GM18498 (cell line): ENCODE measurements at regions not wholly inside any gene's neighbourhood (a gene's known extent, or its start where the extent isn't known, plus 50 kb on each side); places are given as distances from the start of the nearest gene placed in this dataset.
"Not testable (repeated sequence)": the region's sequence is repeated elsewhere in the genome, so short reads cannot be mapped to it uniquely, and the experiment has no call there.

Source experiments
- ATAC-seq: cut with Tn5 transposase; IDR thresholded peaks from one replicate; pipeline ENCODE4 v1.9.1; 2021; ENCODE audit warnings: mild to moderate bottlenecking, moderate library complexity; ENCODE audit not compliant: unreplicated experiment

DNA sequence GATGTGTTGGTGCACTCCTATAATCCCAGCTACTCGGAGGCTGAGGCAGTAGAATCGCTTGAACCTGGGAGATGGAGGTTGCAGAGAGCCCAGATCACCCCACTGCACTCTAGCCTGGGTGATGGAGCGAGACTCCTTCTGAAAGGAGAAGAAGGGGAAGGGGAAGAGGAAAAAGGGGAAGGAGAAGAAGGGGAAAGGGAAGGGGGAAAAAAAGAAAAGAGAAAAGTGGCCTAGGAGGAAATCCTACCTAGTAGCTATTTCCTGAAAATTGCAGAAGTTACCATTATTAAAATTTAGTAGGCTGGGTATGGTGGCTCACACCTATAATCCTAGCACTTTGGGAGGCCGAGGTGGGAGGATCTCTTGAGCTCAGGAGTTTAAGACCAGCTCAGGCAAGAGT is 67.4 kb downstream of the ARRDC3 start:
- ATAC-seq, result no peak

DNA sequence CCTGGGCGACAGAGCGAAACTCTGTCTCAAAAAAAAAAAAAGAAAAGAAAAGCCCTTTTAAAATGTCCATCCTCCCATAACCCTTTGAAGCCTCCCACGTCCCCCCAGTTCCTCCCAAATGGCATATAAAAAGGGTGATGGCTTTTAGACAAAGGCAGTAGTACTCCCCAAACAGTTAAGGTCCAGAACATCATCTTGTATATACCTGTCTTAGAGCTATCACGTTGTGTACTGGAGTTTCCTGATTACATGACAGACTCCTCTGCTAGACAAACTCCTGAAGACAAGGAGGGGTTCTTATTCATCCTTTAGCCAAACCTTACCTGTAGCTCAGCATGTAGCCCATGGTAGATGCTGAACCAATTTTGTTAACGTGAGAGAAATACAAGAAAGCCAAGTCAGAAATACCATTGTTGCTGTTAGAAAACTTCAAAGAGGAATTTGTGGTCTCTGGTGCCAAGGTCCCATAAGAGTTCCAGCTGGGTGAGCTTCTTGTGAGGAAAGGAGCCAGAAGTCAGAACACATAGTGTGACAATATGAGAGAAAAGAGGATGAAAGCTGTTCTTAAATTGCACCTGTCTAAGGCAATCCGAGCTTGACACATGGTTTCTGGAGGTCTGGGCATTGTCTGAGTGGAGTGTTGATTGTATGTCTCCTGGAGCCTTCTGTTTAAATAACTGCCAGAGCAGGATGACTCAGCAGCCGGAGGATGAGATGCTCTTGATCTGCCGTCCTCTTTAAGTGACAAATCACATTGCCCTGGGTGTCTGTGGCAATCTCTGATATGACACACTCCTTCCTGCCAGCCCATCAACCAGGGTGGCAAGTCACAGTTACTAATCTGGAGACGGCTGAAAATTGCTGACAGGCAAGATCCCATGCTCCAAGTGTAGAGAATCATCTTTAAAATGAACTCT is 69.1 kb downstream of the ARRDC3 start:
- peak; percentile 43 for ATAC-seq

DNA sequence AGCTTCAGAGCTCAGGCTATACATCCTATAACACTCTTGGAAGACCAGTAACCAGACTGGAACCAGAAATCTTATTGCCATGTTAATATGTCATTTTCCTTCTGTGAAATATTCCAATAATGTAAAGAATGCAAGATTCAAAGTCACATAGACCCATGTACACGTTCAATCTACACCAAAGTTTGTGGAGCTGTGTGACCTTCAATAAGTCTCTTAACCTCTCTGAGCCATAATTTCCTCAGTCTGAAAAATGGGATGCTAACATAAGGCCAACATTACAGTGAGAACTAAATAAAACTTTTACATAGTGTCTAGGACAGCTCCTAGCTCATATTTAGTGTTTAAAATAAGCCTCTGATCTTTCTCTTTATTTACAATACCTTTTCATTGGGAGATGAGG is 70.4 kb downstream of the ARRDC3 start:
- ATAC-seq, result no peak

DNA sequence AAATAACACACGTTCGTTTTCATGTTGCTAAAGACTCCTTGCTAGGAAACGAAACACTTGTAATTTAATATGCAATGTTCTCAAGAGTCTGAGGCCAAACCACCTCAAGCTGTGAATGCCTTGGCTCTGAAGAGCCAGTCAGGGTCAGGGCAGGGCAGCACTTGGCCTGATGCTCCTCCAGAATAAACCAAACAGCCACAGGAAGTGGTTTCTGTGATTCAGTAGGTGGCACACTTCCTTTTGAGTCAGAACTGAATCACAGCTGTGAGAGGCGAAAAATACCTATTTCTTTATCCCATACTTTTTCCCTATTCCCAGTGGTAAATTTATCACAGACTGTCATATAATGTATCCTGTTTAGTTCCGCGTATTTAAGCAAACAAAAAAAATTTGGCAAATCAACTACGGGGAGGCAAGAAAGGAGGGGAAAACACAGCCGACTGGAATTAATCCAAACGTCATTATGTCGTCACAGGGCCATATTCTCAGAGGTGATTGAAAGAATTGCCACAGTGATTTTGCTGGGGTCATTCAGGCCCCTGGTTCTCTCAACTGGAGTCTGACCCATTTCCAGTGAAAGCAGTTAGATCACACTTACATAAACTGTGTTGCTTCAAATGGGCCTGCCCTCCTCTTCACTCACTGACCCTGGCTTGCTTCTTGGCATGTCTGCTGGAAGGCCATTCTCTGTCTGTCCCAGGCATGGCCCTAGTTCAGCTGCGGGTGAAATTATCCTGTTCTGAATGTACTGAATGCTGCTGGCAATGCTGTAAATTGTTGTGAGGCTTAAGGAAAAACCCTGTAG is 71.2 kb downstream of the ARRDC3 start:
- peak; percentile 97 for ATAC-seq

DNA sequence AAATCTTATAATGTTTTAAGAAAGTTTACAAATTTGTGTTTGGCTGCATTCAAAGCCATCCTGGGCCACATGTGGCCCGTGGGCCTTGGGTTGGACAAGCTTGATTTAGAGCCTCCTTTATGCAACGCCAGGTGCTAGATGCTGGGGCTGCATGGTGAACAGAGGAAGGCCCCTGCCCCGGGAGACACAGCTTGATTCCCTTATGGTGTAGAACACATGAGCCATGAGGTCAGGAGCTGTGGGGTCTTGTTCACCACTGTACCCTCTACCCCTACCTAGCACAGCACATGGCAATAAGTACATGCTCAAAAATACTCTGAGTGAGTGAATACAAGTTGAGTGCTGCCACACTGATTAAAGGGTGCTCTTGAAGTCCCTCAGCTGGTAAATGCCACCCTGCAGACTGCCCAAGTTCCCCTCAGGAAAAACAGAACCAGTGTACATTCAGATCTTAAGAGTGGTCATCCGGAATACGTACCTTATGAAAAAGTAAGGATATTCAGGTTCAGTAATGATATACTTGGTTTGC is 71.9 kb downstream of the ARRDC3 start:
- peak; percentile 13 for ATAC-seq

DNA sequence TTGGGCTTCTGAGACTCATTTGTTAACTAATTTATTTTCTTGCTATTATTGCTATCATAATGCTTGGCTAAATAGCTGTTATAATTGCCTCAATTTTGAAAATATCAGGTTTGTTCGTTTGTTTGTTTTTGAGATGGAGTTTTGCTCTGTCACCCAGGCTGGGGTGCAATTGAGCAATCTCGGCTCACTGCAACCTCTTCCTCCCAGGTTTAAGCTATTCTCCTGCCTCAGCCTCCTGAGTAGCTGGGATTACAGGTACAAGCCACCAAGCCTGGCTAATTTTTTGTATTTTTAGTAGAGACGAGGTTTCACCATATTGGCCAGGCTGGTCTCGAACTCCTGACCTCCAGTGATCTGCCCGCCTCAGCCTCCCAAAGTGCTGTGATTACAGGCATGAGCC is 75.0 kb downstream of the ARRDC3 start:
- not testable (repeated sequence) for ATAC-seq

DNA sequence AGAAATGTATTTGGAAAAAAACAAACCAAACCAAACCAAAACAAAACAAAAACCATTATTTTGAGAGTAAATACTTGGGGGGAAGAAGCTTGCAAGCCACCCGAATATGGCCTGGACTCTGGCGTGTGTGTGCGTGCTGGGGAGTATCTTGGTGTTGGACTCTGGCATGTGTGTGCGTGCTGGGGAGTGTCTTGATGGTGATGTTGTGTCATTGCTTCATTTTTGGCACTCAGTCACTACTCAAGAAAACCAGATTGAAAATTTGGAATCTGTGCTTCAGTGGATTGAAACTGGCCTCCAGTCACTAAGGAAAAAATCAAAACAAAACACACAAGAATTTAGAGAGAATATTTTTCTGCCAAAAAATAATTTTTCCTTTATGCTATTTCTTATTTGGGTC is 76.1 kb downstream of the ARRDC3 start:
- ATAC-seq, result no peak

DNA sequence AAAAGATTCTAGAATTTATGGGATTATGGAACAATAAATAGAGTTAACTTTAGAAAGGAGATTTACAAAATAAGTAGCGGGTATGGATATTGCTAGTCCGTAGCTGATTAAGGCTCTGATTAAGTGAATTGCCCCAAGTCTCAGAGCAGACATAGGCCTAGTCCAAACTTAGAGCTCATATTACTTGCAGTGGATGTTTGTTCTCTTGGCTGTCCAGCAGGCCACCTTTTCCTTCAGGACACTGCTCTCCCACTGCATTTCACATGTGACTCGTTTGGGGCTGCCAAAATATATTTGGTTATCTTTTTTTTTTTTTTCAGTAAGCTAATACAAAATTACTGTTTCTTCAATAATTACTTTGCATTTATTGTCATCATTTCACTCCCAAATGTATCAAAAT is 76.6 kb downstream of the ARRDC3 start:
- no peak for ATAC-seq

DNA sequence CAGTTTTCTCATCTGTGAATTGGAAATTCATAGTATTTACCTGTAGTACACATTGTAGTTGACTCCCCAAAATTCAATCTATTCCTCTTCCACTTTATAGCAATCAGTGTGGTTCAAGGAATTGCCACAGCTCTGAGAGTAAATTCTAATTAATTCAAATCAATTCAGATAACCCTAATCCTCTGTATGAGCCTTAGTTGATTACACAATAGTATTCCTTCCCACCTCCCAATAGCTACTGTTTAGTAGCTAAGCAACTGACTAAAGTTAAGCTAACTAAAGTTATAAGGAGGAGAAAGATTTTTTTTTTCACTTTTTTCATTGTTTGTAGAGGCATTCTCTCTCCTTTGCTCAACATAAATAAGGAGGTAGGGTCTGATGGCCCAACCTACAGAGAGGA is 77.5 kb downstream of the ARRDC3 start:
- no peak for ATAC-seq

DNA sequence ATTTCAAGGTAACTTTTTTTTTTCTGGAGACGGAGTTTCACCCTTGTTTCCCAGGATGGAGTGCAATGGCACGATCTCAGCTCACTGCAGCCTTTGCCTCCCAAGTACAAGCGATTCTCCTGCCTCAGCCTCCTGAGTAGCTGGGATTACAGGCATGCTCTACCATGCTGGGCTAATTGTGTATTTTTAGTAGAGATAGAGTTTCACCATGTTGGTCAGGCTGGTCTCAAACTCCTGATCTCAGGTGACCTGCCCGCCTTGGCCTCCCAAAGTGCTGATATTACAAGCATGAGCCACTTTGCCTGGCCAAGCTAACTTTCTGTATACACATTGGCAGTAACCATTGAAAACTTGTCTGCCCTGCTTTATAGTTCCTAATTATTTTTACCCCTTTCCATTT is 79.1 kb downstream of the ARRDC3 start:
- not testable (repeated sequence) for ATAC-seq

DNA sequence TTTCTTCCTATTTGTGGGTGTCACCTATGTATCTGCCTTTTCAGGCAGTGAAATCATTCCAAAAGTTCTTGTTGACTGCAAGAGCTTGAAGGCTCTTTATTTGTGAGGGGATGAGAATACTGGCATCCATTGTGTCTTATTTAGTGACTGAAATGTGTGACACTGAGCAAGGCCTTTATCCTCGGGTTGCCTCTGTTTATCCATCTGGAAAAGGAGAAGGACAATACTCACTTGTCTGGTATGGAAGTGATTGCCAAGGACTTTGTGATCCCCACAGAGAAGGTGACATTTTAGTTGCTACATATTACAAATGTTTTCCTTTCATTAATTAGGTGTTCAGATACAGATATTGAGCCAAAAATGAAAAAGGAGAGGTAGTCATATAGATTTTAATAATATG is 80.2 kb downstream of the ARRDC3 start:
- no peak for ATAC-seq

DNA sequence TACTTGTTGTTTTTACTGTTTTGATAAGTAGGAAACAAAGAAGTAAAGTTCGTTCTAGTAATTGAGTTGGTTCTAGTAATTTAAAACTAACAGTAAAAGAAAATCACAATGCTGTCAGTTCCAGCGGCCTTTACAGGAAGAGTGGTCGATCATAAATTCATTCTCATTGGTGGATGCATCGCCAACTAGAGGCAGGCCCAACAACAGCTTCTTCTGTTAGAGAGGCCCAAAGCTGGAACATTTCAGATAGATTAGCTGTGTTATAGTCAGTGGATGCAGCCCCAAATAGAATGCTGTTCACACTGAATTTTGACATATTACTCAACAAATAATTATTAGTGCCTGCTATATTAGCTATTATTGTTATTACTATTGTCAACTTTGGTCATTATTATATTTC is 80.8 kb downstream of the ARRDC3 start:
- no peak for ATAC-seq

DNA sequence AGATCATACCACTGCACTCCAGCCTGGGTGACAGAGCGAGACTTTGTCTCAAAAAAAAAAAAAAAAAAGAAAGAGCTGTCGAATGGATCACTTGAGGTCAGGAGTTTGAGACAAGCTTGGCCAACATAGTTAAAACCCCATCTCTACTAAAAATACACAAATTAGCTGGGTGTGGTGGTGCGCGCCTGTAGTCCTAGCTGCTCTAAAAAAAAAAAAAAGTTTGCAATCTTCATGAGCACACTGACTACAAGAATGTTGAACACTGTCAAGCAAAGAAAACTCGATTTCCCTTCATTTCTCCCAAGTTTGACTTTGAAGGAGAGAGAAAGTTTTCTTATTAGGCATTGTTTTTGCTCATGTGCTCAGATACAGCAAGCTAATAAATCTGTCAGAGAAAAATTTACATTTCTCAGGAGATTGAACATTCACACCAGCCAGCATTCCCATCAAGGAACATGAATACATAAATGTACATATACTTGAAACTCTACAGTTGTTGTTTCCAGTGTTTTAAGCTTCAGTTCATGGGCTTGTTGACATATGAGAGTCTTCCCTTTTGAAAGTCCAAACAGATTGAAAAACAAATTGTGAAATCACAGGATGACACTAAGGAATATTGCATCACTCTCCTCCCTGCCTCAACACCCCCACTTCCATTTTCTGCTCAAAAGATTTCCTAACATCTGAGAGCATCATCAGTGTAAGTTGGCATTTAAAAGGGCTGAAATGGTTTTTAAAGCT is 81.8 kb downstream of the ARRDC3 start:
- no peak for ATAC-seq

DNA sequence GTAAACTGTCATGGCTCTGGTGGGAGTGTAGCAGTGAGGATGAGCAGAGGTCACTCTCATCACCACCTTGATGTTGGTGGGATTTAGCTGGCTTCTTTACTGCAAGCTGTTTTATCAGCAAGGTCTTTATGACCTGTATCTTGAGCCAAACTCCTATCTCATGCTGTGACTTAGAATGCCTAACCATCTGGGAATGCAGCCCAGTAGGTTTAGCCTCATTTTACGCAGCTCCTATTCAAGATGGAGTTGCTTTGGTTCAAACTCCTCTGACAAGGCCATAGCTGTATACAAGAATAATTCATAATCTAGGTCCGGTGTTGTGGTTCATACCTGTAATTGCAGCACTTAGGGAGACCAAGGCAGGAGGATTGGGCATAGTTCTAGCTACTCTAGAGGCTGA is 85.1 kb downstream of the ARRDC3 start:
- no peak for ATAC-seq

DNA sequence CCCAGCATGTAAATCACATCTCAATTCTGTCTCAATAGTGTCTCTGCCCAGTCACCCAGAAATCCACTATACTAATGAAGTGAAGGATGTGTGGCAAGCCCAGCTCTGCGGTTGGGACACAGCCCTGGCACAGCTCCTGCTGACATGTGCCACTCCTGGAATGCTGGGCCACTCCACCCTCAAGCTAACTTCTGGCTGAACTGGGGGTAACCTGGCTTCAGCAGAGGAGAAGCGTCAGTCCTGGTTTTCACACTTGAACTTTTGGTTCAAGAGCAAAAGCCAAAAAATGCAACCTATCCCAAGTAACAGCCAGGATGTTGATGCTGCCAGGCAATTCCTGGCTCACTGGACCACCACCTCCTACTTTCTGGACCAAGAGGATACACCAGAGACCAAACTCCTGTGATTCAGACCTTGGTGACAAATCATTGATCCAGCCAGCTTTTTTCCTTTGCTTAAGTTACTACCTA is 86.4 kb downstream of the ARRDC3 start:
- no peak for ATAC-seq

DNA sequence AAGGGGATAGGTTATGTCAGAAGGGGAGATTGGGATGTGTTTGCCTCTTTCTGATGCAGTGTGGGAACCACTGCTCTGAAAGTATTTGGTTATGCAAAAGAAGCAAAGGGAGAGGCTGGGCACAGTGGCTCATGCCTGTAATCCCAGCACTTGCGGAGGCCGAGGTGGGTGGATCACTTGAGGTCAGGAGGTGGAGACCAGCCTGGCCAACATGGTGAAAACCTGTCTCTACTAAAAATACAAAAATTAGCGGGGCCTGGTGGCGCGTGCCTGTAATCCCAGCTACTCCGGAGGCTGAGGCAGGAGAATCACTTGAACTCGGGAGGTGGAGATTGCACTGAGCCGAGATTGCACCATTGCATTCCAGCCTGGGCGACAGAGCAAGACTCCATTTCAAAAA is 87.0 kb downstream of the ARRDC3 start:
- ATAC-seq, result not testable (repeated sequence)

DNA sequence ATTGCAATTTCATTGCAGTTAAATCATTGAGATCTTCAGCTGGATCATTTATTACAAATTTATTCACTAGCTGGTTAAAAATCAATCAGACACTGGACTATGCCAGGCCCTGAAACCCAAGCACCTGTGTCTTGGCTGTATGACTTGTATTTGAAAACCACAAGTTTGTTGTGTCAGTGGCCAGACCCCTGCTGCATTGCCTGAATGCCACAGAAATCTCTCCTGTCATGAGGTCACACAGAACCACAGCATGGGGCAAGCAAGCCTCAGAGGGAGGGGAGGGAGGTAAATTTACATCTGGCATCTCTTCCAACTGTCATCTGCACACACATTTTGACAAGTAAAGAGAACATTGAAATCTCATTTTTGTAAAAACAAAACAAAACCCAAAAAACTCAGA is 90.0 kb downstream of the ARRDC3 start:
- peak; percentile 98 for ATAC-seq

DNA sequence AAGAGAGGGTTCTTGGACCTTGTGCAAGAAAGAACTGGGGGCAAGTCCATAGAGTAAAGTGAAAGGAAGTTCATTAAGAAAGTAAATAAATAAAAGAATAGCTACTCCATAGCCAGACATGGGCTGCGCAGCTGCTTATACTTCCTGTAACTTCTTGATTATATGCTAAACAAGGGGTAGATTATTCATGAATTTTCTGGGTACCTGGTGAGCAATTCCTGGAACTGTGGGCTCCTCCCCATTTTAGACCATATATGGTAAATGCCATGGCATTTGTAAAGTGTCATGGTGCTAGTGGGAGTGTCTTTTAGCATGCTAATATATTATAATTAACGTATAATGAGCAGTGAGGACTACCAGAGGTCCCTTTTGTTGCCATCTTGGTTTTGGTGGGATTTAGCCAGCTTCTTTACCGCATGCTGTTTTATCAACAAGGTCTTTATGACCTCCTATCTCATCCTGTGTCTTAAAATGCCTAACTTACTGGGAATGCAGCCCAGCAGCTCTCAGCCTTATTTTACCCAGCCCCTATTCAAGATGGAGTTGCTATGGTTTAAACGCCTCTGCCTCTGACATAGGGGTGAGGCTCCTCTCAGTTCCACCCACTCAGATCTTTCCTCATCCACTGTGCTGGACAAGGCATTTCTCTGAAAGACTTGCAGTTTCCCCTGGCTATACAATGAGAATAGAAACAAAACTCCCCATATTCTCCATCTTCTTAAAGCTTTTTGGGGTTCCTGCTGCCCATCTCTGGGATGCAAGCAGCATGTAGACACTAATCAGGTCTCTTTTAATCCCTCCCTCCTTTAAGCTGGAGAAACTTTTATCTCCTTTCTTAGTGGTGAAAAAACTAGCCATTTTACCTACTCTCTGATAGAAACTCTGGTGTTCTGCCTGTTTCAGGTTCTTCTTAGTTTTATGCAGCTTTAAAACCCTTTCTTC is 91.2 kb downstream of the ARRDC3 start:
- peak; percentile 35 for ATAC-seq

DNA sequence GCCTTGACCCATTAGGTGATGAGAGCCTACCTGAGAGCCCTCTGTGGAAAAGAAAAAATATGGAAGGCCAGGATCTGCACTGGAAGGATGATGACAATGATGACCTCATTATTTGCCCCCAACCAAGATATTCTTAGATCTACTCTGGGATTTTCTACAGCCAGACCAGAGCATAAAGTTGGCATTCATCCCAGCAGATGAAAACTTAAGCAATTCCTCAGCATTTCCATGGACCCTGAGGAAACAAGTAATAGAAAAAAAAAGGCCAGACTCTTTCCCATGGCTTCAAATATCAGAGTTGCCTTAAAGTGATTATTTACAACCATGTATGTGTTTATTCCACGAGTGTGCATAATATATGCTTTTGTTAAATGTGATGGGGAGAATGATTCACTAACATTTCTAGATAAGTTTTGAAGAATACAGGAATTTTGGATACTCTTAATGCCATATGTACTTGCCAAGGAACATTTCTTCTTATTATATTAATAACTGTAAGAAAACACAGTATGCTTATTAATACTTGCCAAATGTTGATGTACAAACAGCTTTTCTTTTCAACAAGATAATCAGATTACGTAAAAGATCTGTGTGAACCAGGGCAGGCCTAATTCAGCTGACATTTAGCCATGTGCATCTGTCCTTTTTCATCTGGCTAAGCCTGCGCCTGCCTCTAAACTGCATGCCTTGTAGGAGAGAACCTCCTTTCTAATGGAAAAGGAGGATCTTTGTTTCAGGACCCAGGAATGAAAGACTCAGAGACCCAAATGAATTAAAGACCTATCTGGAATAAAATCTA is 94.8 kb downstream of the ARRDC3 start:
- no peak for ATAC-seq
